HG02840 (cell line): ENCODE measurements at regions not wholly inside any gene's neighbourhood (a gene's known extent, or its start where the extent isn't known, plus 50 kb on each side); places are given as distances from the start of the nearest gene placed in this dataset.

Experiments
- ATAC-seq: cut with Tn5 transposase; IDR thresholded peaks from one replicate; pipeline ENCODE4 v1.9.1; 2021; ENCODE audit warnings: mild to moderate bottlenecking, moderate library complexity, moderate number of reproducible peaks; ENCODE audit not compliant: unreplicated experiment, low FRiP score

GRCh38 chr15:100718075-100718980 lies 115.9 kb downstream of the ASB7 start:
- no peak for ATAC-seq

- ATAC-seq: no peak
These were observed 118.1 kb downstream of the ASB7 start for GRCh38 chr15:100720406-100720967.

GRCh38 chr15:100721758-100722550 lies 119.6 kb downstream of the ASB7 start:
- no peak for ATAC-seq

- no peak for ATAC-seq
These were observed 120.3 kb downstream of the ASB7 start for GRCh38 chr15:100722551-100723314.

- ATAC-seq: no peak
These were observed 121.0 kb downstream of the ASB7 start for GRCh38 chr15:100723315-100723801.

GRCh38 chr15:100725121-100726069 lies 123.0 kb downstream of the ASB7 start:
- no peak for ATAC-seq

- ATAC-seq: no peak
These were observed 123.7 kb downstream of the ASB7 start for GRCh38 chr15:100726070-100726420.

GRCh38 chr15:100726421-100727190 lies 124.2 kb downstream of the ASB7 start:
- ATAC-seq: no peak

GRCh38 chr15:100727291-100727851 lies 125.0 kb downstream of the ASB7 start:
- ATAC-seq: no peak

GRCh38 chr15:100728371-100729201 lies 126.2 kb downstream of the ASB7 start:
- no peak for ATAC-seq

- no peak for ATAC-seq
These were observed 127.1 kb downstream of the ASB7 start for GRCh38 chr15:100729461-100729860.

- no peak for ATAC-seq
These were observed 127.7 kb downstream of the ASB7 start for GRCh38 chr15:100730129-100730528.

- no peak for ATAC-seq
These were observed 128.4 kb downstream of the ASB7 start for GRCh38 chr15:100730655-100731266.

GRCh38 chr15:100731267-100732152 lies 129.1 kb downstream of the ASB7 start:
- no peak for ATAC-seq

GRCh38 chr15:100732211-100733055 lies 130.0 kb downstream of the ASB7 start:
- ATAC-seq: no peak
